DMS53 (cell line): ENCODE measurements at regions not wholly inside any gene's neighbourhood (a gene's known extent, or its start where the extent isn't known, plus 50 kb on each side); places are given as distances from the start of the nearest gene placed in this dataset.

ENCODE experiments used
- DNase-seq: peaks from one replicate; lab custom pipeline; 2025; lab: John Stamatoyannopoulos, UW

- DNase-seq = no peak
Measured at GRCh38 chr7:1378610-1379601, 80.4 kb downstream of the MICALL2 start.

- DNase-seq = no peak
Measured at GRCh38 chr7:1380231-1380815, 78.9 kb downstream of the MICALL2 start.

- no peak for DNase-seq
Measured at GRCh38 chr7:1380821-1381580, 78.3 kb downstream of the MICALL2 start.

- DNase-seq = no peak
Measured at GRCh38 chr7:1382553-1383397, 76.5 kb downstream of the MICALL2 start.

- no peak for DNase-seq
Measured at GRCh38 chr7:1383398-1384112, 75.7 kb downstream of the MICALL2 start.

- DNase-seq = no peak
Measured at GRCh38 chr7:1384113-1384415, 75.2 kb downstream of the MICALL2 start.
